Endothelial cell of umbilical vein (primary cell): ENCODE measurements at regions not wholly inside any gene's neighbourhood (a gene's known extent, or its start where the extent isn't known, plus 50 kb on each side); places are given as distances from the start of the nearest gene placed in this dataset.
"Not testable (repeated sequence)": the region's sequence is repeated elsewhere in the genome, so short reads cannot be mapped to it uniquely, and the experiment has no call there.

Source experiments
- BruUV-seq: library from RNA; stranded (reverse); fragments of 400-500 nt; replicated peaks from 2 replicates; lab custom pipeline; 2021; lab: Mats Ljungman, UMichigan
- CTCF ChIA-PET: fragments of 300-600, 350-600 bp; sonication (Branson Sonifier 250); formaldehyde crosslinking; loops from one replicate; lab custom pipeline; 2021; ENCODE audit warnings: antibody characterized with exemption, inconsistent platforms; lab: Charles Lee
- POLR2A ChIA-PET: fragments of 300-600, 350-600 bp; sonication (Branson Sonifier 250); formaldehyde crosslinking; loops from one replicate; lab custom pipeline; 2021; ENCODE audit warnings: antibody characterized with exemption, inconsistent platforms; lab: Charles Lee
- DNase-seq: peaks from one replicate; pipeline ENCODE4 v3.0.0-alpha.2; 2011; ENCODE audit warnings: low read depth, low spot score
- FAIRE-seq: peaks from 2 replicates; lab custom pipeline; 2011; peaks lifted over from hg19 to GRCh38; lab: Jason Lieb, UNC
- H2AFZ ChIP-seq: 2 replicates; pipeline ENCODE4 v1.6.0; 2012; ENCODE audit warnings: low read depth, low read length, control low read depth, inconsistent platforms
- H3K27ac ChIP-seq: 2 replicates; pipeline ENCODE4 v1.5.1; 2011; ENCODE audit warnings: low read depth, mild to moderate bottlenecking, control low read depth, low read length, moderate library complexity; ENCODE audit not compliant: insufficient read depth
- H3K27me3 ChIP-seq, 2 experiments: 2 replicates each; pipeline versions ENCODE4 v1.6.0 to v1.6.1; 2011; ENCODE audit warnings: low read length in 2 of 2, mixed read lengths in 1 of 2; ENCODE audit not compliant: control insufficient read depth in 2 of 2, insufficient read depth in 2 of 2
- H3K36me3 ChIP-seq, 2 experiments: 2 replicates in 1 of 2; 3 replicates in 1 of 2; pipeline ENCODE4 v1.5.1; 2011; ENCODE audit warnings: low read length in 2 of 2, mild to moderate bottlenecking in 1 of 2, moderate library complexity in 1 of 2; ENCODE audit not compliant: control insufficient read depth in 2 of 2, insufficient read depth in 2 of 2; ENCODE audit errors: extremely low read depth in 1 of 2
- H3K4me1 ChIP-seq: 3 replicates; pipeline ENCODE4 v1.5.1; 2011; ENCODE audit warnings: mild to moderate bottlenecking, low read length; ENCODE audit not compliant: control insufficient read depth, insufficient read depth; ENCODE audit errors: extremely low read depth
- H3K4me2 ChIP-seq: 2 replicates; pipeline ENCODE4 v1.6.1; 2011; ENCODE audit warnings: low read length, control low read depth, mixed read lengths; ENCODE audit not compliant: insufficient read depth
- H3K4me3 ChIP-seq, 3 experiments: fragments of 200-600 bp in 1 of 3; sonication (generic), shearing (Covaris generic) in 1 of 3; replicated peaks in 1 of 3; 2 replicates each; pipeline ENCODE4 v1.5.1; 2011 to 2016; ENCODE audit warnings: control low read depth in 3 of 3, low read length in 3 of 3, mild to moderate bottlenecking in 2 of 3, inconsistent platforms in 1 of 3, low read depth in 1 of 3, moderate library complexity in 1 of 3; ENCODE audit not compliant: insufficient read depth in 1 of 3
- H3K79me2 ChIP-seq: 2 replicates; pipeline ENCODE4 v1.6.0; 2012; ENCODE audit warnings: low read length, inconsistent platforms; ENCODE audit not compliant: control insufficient read depth, insufficient read depth
- H3K9ac ChIP-seq: replicated peaks from 2 replicates; pipeline ENCODE3; 2011; ENCODE audit warnings: low read length, control low read depth; ENCODE audit not compliant: insufficient read depth; ENCODE audit errors: extremely low read depth
- H3K9me1 ChIP-seq: replicated peaks from 3 replicates; pipeline ENCODE4 v1.6.0; 2011; ENCODE audit warnings: mild to moderate bottlenecking, low read length; ENCODE audit not compliant: control insufficient read depth, insufficient read depth; ENCODE audit errors: extremely low read depth
- H3K9me3 ChIP-seq: replicated peaks from 2 replicates; pipeline ENCODE4 v1.5.1; 2012; ENCODE audit warnings: low read length, inconsistent platforms; ENCODE audit not compliant: control insufficient read depth, insufficient read depth
- H4K20me1 ChIP-seq: replicated peaks from 2 replicates; pipeline ENCODE3; 2011; ENCODE audit warnings: mild to moderate bottlenecking, low read length; ENCODE audit not compliant: control insufficient read depth, insufficient read depth; ENCODE audit errors: extremely low read depth
- CTCF ChIP-seq, 2 donors: IDR thresholded peaks; 1 replicate in 1 of 2; 2 replicates in 1 of 2; pipeline ENCODE4 v1.5.1; 2011; ENCODE audit warnings: low read length in 2 of 2, mild to moderate bottlenecking in 2 of 2, moderate library complexity in 2 of 2, control low read depth in 1 of 2, inconsistent platforms in 1 of 2, low read depth in 1 of 2; ENCODE audit not compliant: insufficient read depth in 1 of 2; ENCODE audit errors: extremely low read depth in 1 of 2
- EZH2 ChIP-seq: IDR thresholded peaks from 2 replicates; pipeline ENCODE4 v1.6.1; 2012; ENCODE audit warnings: borderline replicate concordance, low read depth, mild to moderate bottlenecking, moderate library complexity, low read length, inconsistent platforms; ENCODE audit not compliant: severe bottlenecking
- FOS ChIP-seq: IDR thresholded peaks from 2 replicates; pipeline ENCODE4 v1.6.1; 2011; ENCODE audit warnings: mild to moderate bottlenecking, low read length, moderate library complexity, borderline replicate concordance; ENCODE audit not compliant: insufficient read depth
- GATA2 ChIP-seq: IDR thresholded peaks from 2 replicates; pipeline ENCODE4 v1.7.0; 2011; ENCODE audit warnings: low read depth, mild to moderate bottlenecking, moderate library complexity, mixed read lengths, low read length; ENCODE audit not compliant: insufficient read length, insufficient read depth
- JUN ChIP-seq: IDR thresholded peaks from 2 replicates; pipeline ENCODE4 v1.6.1; 2011; ENCODE audit warnings: borderline replicate concordance, low read depth; ENCODE audit not compliant: insufficient read length, insufficient read depth
- MAX ChIP-seq: IDR thresholded peaks from 2 replicates; pipeline ENCODE4 v1.6.1; 2011; ENCODE audit not compliant: insufficient read depth, insufficient read length
- POLR2A ChIP-seq: IDR thresholded peaks from 2 replicates; pipeline ENCODE4 v1.6.1; 2012; ENCODE audit warnings: low read depth, mild to moderate bottlenecking, control low read depth, low read length
- POLR2AphosphoS5 ChIP-seq: IDR thresholded peaks from 2 replicates; pipeline ENCODE4 v1.6.1; 2012; ENCODE audit warnings: low read depth, mild to moderate bottlenecking, control low read depth, low read length, moderate library complexity; ENCODE audit not compliant: insufficient read depth
- dilution Hi-C: fragments of 300-500 bp; cut with MboI; formaldehyde crosslinking; loops from one replicate; pipeline ENCODE4 v1.15.0; 2019; ENCODE audit warnings: low sequenced_read_pairs; ENCODE audit not compliant: extremely low pct_ligation_motif_present
- intact Hi-C: fragments of 100-400 bp; cut with micrococcal nuclease; formaldehyde crosslinking; loops from one replicate; pipeline ENCODE4 v1.10.0; 2022

GRCh38 chr1:55768327-55768952, 553.3 kb upstream of the USP24 start:
- FAIRE-seq: no peak
- no peaks in the 10 kb centered on the region for H3K9me1 ChIP-seq
- CTCF ChIA-PET: no interaction called here
- no peak overlapping the region for H2AFZ ChIP-seq
- no peak overlapping the region for H3K9ac ChIP-seq
- H3K36me3 ChIP-seq: no peaks in the 10 kb centered on the region
- H4K20me1 ChIP-seq: no peaks in the 10 kb centered on the region
- H3K4me1 ChIP-seq: no peaks in the 10 kb centered on the region
- dilution Hi-C loops (no loop called here), intact Hi-C loops (no loop called here)
- no peak overlapping the region for H3K27ac ChIP-seq
- no peak for TF ChIP-seq CTCF (IDR thresholded peaks at IDR 0.05; ENCODE audit: extremely low read depth in 1 of 2, insufficient read depth in 1 of 2, low read depth in 1 of 2, low read length in 2 of 2)
- no peak for TF ChIP-seq FOS
- BruUV-seq: no TSS peak
- no peak overlapping the region for H3K4me3 ChIP-seq
- POLR2A ChIA-PET: no interaction called here
- DNase-seq: no peak
- no peaks in the 10 kb centered on the region for H3K9me3 ChIP-seq
- H3K4me2 ChIP-seq: no peak overlapping the region
- H3K27me3 ChIP-seq: no peaks in the 10 kb centered on the region
- no peaks in the 10 kb centered on the region for H3K79me2 ChIP-seq

GRCh38 chr1:55767171-55767570, 552.0 kb upstream of the USP24 start:
- no peak overlapping the region for H3K9ac ChIP-seq
- DNase-seq (no peak), FAIRE-seq (no peak)
- TF ChIP-seq POLR2A (no peak), POLR2AphosphoS5 (no peak), EZH2 (no peak), JUN (no peak), MAX (no peak), FOS (no peak), GATA2 (no peak)
- H3K36me3 ChIP-seq: no peaks in the 10 kb centered on the region
- no peak overlapping the region for H3K4me2 ChIP-seq
- H3K4me3 ChIP-seq: no peak overlapping the region
- no peaks in the 10 kb centered on the region for H3K4me1 ChIP-seq
- H3K27ac ChIP-seq: no peak overlapping the region
- ChIA-PET CTCF (interaction anchor here (1.9 kb wide), 1 partner anchor 9 kb away, joined by 4 read pairs; no protein-coding TSS in a partner anchor), POLR2A (no interaction called here)
- intact Hi-C loops: no loop called here
- dilution Hi-C loops: no loop called here
- no peaks in the 10 kb centered on the region for H3K27me3 ChIP-seq
- H3K79me2 ChIP-seq: no peaks in the 10 kb centered on the region
- no peaks in the 10 kb centered on the region for H3K9me3 ChIP-seq
- no TSS peak for BruUV-seq
- no peaks in the 10 kb centered on the region for H3K9me1 ChIP-seq
- H4K20me1 ChIP-seq: no peaks in the 10 kb centered on the region
- no peak overlapping the region for H2AFZ ChIP-seq

GRCh38 chr1:55765505-55765904, 550.3 kb upstream of the USP24 start:
- H3K79me2 ChIP-seq, H3K27me3 ChIP-seq, POLR2A ChIA-PET, CTCF ChIA-PET, dilution Hi-C loops, H3K4me2 ChIP-seq, intact Hi-C loops, H4K20me1 ChIP-seq, H3K9me1 ChIP-seq, H2AFZ ChIP-seq, H3K9ac ChIP-seq, H3K4me3 ChIP-seq, BruUV-seq, H3K27ac ChIP-seq, FAIRE-seq, H3K36me3 ChIP-seq, H3K4me1 ChIP-seq, DNase-seq, H3K9me3 ChIP-seq: not testable (repeated sequence)
